ENCODE measurements at regions not wholly inside any gene's neighbourhood (a gene's known extent, or its start where the extent isn't known, plus 50 kb on each side); places are given as distances from the start of the nearest gene placed in this dataset.

GRCh38 chr13:89383891-89384290 lies 1712.7 kb downstream of the SLITRK5 start:
- H3K36me3 ChIP-seq (ENCODE audit: control insufficient read depth, low read length) = no peaks in the 10 kb centered on the region
- H3K4me1 ChIP-seq (ENCODE audit: control insufficient read depth, low read length) = no peaks in the 10 kb centered on the region
- no peaks in the 10 kb centered on the region for H3K27me3 ChIP-seq (ENCODE audit: control insufficient read depth, low read length)
- H3K79me2 ChIP-seq (ENCODE audit: control insufficient read depth, low read length) = no peaks in the 10 kb centered on the region
- TF ChIP-seq CTCF (IDR thresholded peaks at IDR 0.05; ENCODE audit: low read depth, low read length, poor library complexity, severe bottlenecking) = no peak
- no peak for TF ChIP-seq EZH2phosphoT487 (IDR thresholded peaks at IDR 0.05; ENCODE audit: borderline replicate concordance, low read length)
- no peaks in the 10 kb centered on the region for H3K9me3 ChIP-seq (ENCODE audit: control insufficient read depth, insufficient read depth, low read length)
- H3K27ac ChIP-seq (ENCODE audit: low read depth, low read length) = no peak overlapping the region
- H4K20me1 ChIP-seq (ENCODE audit: control insufficient read depth, insufficient read depth, low read depth, low read length) = no peaks in the 10 kb centered on the region
- no peaks in the 10 kb centered on the region for H3F3A ChIP-seq (ENCODE audit: control insufficient read depth, insufficient read depth)
- no peak overlapping the region for H3K4me3 ChIP-seq (ENCODE audit: low read length)
- H3K9me2 ChIP-seq (replicated peaks; ENCODE audit: control insufficient read depth, low read length) = no peaks in the 10 kb centered on the region
- no peak overlapping the region for H3K4me2 ChIP-seq (ENCODE audit: low read length)

GRCh38 chr13:89393758-89394304 lies 1722.7 kb downstream of the SLITRK5 start:
- H3K4me1 ChIP-seq (ENCODE audit: control insufficient read depth, low read length) = no peaks in the 10 kb centered on the region
- no peaks in the 10 kb centered on the region for H3K79me2 ChIP-seq (ENCODE audit: control insufficient read depth, low read length)
- H3K9me3 ChIP-seq (ENCODE audit: control insufficient read depth, insufficient read depth, low read length) = no peaks in the 10 kb centered on the region
- H4K20me1 ChIP-seq (ENCODE audit: control insufficient read depth, insufficient read depth, low read depth, low read length) = no peaks in the 10 kb centered on the region
- no peaks in the 10 kb centered on the region for H3K9me2 ChIP-seq (replicated peaks; ENCODE audit: control insufficient read depth, low read length)
- H3K4me2 ChIP-seq (ENCODE audit: low read length) = no peak overlapping the region
- no peaks in the 10 kb centered on the region for H3K36me3 ChIP-seq (ENCODE audit: control insufficient read depth, low read length)
- no peak overlapping the region for H3K27ac ChIP-seq (ENCODE audit: low read depth, low read length)
- no peaks in the 10 kb centered on the region for H3K27me3 ChIP-seq (ENCODE audit: control insufficient read depth, low read length)
- TF ChIP-seq CTCF (IDR thresholded peaks at IDR 0.05; ENCODE audit: low read depth, low read length, poor library complexity, severe bottlenecking) (no peak), EZH2phosphoT487 (IDR thresholded peaks at IDR 0.05; ENCODE audit: borderline replicate concordance, low read length) (no peak)
- no peak overlapping the region for H3K4me3 ChIP-seq (ENCODE audit: low read length)
- no peaks in the 10 kb centered on the region for H3F3A ChIP-seq (ENCODE audit: control insufficient read depth, insufficient read depth)

- Histone ChIP-seq H3K79me2 (ENCODE audit: control insufficient read depth, low read length) (no peaks in the 10 kb centered on the region), H3K4me1 (ENCODE audit: control insufficient read depth, low read length) (no peaks in the 10 kb centered on the region), H3K9me2 (replicated peaks; ENCODE audit: control insufficient read depth, low read length) (no peaks in the 10 kb centered on the region), H4K20me1 (ENCODE audit: control insufficient read depth, insufficient read depth, low read depth, low read length) (no peaks in the 10 kb centered on the region), H3K9me3 (ENCODE audit: control insufficient read depth, insufficient read depth, low read length) (no peaks in the 10 kb centered on the region), H3K4me3 (ENCODE audit: low read length) (no peak overlapping the region), H3K36me3 (ENCODE audit: control insufficient read depth, low read length) (no peaks in the 10 kb centered on the region), H3K27ac (ENCODE audit: low read depth, low read length) (no peak overlapping the region), H3K27me3 (ENCODE audit: control insufficient read depth, low read length) (no peaks in the 10 kb centered on the region), H3K4me2 (ENCODE audit: low read length) (no peak overlapping the region), H3F3A (ENCODE audit: control insufficient read depth, insufficient read depth) (no peaks in the 10 kb centered on the region)
- TF ChIP-seq CTCF (IDR thresholded peaks at IDR 0.05; ENCODE audit: low read depth, low read length, poor library complexity, severe bottlenecking) (no peak), EZH2phosphoT487 (IDR thresholded peaks at IDR 0.05; ENCODE audit: borderline replicate concordance, low read length) (no peak)
These were observed 1730.1 kb downstream of the SLITRK5 start for GRCh38 chr13:89401264-89401675.
